MV-4-11 (cell line): ENCODE measurements at regions not wholly inside any gene's neighbourhood (a gene's known extent, or its start where the extent isn't known, plus 50 kb on each side); places are given as distances from the start of the nearest gene placed in this dataset.
A peak's percentile ranks its signal among the peaks of the same experiment; 100 is the strongest.
"Not testable (repeated sequence)": the region's sequence is repeated elsewhere in the genome, so short reads cannot be mapped to it uniquely, and the experiment has no call there.

Experiments
- DNase-seq: peaks from one replicate; lab custom pipeline; 2025; lab: John Stamatoyannopoulos, UW

DNA sequence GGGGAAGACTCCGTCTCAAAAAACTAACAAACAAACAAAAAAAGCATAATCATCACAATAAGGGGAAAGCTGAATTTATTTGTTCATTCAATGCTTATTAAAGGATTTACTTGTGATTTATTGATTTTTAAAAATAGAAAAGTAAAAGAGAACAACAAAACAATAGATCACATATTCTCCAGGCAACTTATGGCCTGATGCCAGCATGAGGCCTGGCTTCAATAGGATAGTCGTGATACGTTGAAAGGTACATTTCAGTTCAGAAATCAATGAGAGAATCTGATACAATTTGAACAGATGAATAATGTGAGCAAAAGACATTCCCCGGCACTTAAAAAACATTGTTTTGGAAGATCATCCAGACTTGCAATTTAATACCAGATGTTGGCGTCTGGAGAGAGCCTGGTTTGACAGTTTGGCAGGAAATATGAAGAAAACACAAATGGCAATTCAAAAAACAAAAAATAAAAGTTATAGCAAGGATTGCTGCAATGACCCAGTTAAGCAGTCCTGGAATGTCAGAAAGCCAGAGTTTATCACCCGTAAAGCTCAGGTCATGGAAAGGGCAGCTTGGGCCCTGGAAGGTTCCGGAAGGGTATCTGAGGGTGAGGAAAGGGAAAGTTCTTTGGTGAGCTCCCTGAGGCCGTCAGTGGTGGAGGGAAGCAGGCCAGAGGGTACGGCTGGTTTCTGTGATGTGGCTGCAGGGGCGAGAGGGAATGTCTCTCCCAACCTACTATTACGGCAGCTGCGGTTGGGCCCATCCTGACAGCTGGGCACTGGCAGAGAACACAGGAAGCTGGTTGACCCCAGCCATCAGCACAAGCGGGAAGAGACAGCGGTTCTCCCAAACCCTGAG is 230.2 kb upstream of the HES1 start:
- no peak for DNase-seq

DNA sequence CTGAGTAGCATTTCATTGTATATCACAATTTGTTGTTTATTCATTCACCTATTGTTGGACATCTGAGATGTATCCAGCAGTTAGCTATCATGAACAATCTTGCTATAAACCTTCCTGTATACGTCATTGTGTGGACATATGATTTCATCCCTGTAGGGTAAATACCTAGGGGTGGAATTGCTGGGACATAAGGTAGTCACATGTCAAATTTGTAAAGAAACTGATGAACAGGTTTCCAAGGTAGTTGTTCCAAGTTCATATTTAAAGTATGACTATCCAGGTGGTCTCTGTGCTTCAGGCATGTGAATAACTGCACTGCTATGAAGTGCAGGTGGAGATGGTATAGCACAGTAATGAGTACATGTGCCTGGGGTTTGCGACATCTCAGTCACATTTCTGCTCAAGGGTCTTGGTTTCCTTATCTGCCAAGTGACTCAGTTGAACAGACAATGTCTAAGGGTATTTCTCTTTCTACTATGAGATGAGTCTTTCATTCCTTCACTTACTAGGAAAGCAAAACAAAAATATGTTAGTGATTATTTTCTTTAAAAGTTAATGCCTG is 229.0 kb upstream of the HES1 start:
- no peak for DNase-seq

GRCh38 chr3:193908181-193908744 is 227.7 kb upstream of the HES1 start:
- no peak for DNase-seq

- DNase-seq, result no peak
Observed at GRCh38 chr3:193909387-193909786, 226.6 kb upstream of the HES1 start.

DNA sequence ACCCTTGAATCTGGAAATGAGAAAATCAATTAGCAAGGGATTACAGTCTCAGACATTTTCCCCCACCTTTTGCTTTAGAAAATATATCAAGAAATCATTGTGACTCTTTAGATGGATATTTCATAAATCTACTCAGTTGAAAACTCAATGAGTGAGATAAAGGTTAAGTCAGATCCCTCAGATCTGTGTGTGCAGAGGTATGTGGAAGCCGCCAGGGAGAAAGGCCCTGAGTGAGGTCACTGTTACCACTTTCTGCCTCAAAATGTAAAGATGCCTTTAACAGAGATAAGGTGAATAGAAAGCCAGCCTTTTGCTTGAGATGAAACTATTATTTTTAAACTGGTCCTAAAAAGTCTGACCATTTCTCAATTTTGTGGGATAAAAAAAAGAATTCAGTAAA is 225.6 kb upstream of the HES1 start:
- DNase-seq, result no peak

GRCh38 chr3:193910886-193911738 is 224.8 kb upstream of the HES1 start:
- DNase-seq, result no peak

- DNase-seq, result no peak
Observed at GRCh38 chr3:193911784-193912340, 224.1 kb upstream of the HES1 start.

DNA sequence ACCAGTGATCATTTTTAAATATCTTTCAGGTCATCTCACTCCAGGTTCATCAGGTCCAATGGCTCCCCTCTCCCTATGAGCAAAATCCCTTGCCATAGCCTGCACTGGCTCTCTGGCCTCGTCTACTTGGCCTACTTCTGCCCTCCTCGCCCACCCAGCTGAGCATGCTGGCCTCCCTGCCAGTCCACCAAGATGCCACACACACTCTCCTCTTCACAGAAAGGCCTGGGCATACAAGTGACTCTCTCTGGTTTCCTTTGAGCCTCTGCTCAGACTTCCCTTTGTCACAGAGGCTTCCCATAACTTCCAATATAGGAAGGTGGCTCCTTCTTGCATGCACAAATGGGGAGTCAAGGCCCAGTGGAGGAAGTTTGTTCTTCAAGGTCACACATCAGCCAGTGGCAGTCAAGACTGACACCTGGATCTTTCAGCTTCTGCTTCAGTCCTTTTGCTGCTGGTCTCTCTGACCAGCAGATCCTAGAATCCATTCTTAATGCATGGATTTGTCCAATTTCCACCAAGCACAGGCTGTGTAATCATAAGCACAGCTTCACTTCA is 223.2 kb upstream of the HES1 start:
- no peak for DNase-seq

DNA sequence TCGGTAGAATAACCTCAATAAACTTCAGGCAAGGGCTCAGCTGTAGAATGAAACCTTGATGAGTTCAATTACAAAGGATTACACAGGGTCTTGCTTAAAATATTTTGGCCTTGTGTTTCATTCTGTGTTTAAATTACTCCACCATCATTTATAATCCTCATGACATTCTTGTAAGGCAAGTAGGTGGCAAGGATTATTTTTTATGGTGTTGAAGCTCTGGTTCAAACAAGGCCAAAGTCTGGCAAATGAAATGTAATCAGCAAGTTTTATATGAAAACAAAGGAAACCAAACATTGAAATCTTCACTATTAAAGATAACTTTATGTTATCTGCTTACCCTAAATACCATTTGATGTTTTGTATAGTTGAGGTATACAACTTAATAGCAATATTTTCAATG is 221.3 kb upstream of the HES1 start:
- DNase-seq, result no peak

GRCh38 chr3:193915099-193915498 is 220.8 kb upstream of the HES1 start:
- DNase-seq, result no peak

DNA sequence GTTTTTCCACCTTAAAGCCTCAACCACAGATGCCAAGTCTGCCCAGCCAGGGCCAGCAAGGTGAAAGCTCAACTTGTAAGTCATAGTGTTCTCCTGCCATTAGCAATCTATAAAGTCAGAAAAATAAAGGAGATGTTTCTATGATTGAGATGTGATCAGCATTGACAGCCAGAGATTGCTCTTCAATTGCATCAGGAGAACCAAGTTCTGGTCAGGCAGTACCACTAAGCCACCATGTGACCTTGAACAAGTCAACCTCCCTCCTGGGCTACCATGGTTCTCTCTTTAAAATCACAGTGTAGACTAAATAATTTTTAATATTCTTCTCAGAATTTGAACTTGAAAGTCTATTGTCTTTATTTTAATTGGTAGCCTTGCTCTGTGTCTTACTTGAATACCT is 220.3 kb upstream of the HES1 start:
- no peak for DNase-seq

DNA sequence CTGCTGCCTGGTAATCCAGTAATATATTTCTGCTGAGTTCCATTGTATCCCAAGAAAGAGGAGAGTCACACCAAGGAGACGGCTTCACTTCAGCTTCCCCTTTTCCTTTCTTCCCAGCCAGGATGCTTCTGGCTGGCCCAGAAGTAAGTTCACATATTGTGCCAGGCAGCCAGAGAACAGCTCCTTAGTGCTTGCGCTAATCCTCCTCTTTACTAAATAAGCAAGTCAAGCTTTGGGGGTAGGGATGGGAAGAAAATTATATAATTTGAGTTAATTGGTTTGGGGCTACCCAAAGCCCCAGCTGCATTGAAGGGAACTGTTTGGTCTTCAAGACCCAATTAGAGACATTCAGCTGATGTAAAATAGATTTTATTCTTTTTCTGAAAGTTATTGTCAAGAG is 218.8 kb upstream of the HES1 start:
- DNase-seq, result no peak

DNA sequence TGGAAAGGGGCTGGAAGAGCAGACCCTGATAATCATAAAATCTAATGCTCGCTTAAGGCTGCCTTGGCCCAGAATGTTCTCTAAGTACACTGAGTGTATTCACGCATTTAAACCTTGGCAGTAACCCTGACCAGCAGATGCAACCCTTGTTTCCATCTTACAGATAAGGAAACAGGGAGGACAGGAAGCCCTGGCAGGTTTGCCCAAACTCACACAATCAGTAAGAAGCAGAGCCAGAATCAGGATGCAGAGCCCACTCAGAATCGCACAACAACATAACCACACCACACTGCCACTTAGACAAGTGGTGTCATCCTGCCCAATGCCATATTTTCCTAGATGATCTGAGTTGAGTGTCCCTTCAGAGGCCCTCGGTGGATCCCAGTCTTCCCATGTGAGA is 214.5 kb upstream of the HES1 start:
- no peak for DNase-seq

- DNase-seq, result no peak
Observed at GRCh38 chr3:193922034-193922774, 213.7 kb upstream of the HES1 start.

DNA sequence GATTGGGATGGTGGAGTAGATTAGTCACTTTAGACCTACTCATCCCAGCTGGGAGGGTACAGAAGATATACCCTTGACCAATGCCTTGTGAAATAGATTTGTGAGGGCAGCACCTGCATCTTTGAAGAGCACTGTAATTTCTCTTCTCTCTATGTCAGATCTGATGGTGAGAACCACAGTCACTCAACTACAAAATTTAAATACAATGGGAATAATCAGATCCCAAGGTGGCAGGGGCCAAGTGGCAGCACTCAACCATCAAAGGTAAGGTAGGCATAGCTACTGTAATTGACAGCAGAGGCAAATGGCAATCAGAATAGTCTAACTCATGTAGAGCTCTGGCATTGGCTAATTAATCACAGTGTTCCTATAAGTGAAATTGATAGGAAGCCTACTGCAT is 212.0 kb upstream of the HES1 start:
- DNase-seq, result not testable (repeated sequence)

GRCh38 chr3:193926071-193926470 is 209.9 kb upstream of the HES1 start:
- peak; percentile 64 for DNase-seq

DNA sequence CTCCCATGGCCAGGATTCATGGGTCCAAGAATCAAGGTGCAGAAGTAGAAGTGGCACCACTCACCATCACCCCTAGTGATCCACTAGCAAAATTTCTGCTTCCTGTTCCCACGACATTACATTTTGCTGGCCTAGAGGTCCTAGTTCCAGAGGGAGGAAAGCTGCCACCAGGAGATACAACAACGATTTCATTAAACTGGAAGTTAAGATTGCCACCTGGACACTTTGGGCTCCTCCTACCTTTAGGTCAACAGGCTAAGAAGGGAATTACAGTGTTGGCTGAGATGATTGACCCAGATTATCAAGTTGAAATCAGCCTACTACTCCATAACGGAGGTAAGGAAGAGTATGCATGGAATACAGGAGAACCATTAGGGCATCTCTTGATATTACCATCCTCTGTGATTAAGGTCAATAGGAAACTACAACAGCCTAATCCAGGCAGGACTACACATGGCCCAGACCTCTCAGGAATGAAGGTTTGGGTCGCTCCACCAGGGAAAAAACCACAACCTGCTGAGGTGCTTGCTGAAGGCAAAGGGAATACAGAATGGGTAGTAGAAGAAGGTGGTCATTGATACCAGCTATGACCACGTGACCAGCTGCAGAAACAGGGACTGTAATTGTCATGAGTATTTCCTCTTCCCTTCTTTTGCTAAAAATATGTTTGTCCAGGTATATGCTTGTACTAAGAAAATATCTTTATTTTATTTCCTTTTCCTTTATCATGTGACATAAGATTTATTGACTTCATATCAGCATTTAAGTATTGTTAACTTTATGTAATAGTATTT is 208.3 kb upstream of the HES1 start:
- DNase-seq, result not testable (repeated sequence)

- DNase-seq, result peak; percentile 11
Observed at GRCh38 chr3:193928354-193929209, 207.4 kb upstream of the HES1 start.

DNA sequence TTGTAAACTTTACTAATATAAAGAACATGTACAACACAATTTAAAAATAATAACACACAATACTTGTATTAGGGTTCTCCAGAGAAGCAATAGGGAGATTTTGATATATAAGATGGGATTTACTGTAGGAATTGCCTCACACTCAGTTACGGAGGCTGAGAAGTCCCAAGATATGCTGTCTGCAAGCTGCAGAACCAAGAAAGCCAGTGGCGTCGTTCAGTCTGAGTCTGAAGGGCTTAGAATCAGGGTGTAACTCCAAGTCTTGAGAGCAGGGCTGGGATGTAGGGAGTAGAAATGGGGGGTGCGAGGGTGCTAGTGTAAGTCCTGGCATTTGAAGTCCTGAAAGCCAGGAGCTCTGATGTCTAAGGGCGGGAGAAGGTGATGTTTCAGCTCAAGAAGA is 206.6 kb upstream of the HES1 start:
- no peak for DNase-seq
